ENCODE measurements at regions not wholly inside any gene's neighbourhood (a gene's known extent, or its start where the extent isn't known, plus 50 kb on each side); places are given as distances from the start of the nearest gene placed in this dataset.

GRCh38 chr10:125216861-125217260, 56.5 kb upstream of the CTBP2 start:
- H3K27me3 Mint-ChIP-seq: no peaks in the 10 kb centered on the region
- H3K4me3 Mint-ChIP-seq: no peak overlapping the region
- CTCF ChIA-PET: no interaction called here

GRCh38 chr10:125216309-125216708, 55.9 kb upstream of the CTBP2 start:
- Mint-ChIP-seq H3K27me3 (no peaks in the 10 kb centered on the region), H3K9me3 (no peaks in the 10 kb centered on the region), H3K27ac (no peak overlapping the region), H3K36me3 (no peaks in the 10 kb centered on the region), H3K4me1 (no peaks in the 10 kb centered on the region), H3K4me3 (no peak overlapping the region)
- CTCF ChIA-PET: no interaction called here
- DNase-seq: no peak

More at GRCh38 chr10:125216861-125217260, 56.5 kb upstream of the CTBP2 start:
- Mint-ChIP-seq H3K27ac (no peak overlapping the region), H3K9me3 (no peaks in the 10 kb centered on the region), H3K36me3 (no peaks in the 10 kb centered on the region), H3K4me1 (no peaks in the 10 kb centered on the region)
- no peak for DNase-seq

GRCh38 chr10:125214283-125214570, 53.9 kb upstream of the CTBP2 start:
- peaks cover 3% of the 10 kb centered on the region for H3K27me3 Mint-ChIP-seq

GRCh38 chr10:125213541-125214282, 53.3 kb upstream of the CTBP2 start:
- peaks cover 3% of the 10 kb centered on the region for H3K27me3 Mint-ChIP-seq
- CTCF ChIA-PET: no interaction called here
- H3K27ac Mint-ChIP-seq: no peak overlapping the region
- no peaks in the 10 kb centered on the region for H3K36me3 Mint-ChIP-seq
- no peaks in the 10 kb centered on the region for H3K4me1 Mint-ChIP-seq
- H3K4me3 Mint-ChIP-seq: no peak overlapping the region
- DNase-seq: no peak
- H3K9me3 Mint-ChIP-seq: no peaks in the 10 kb centered on the region

More at GRCh38 chr10:125214283-125214570, 53.9 kb upstream of the CTBP2 start:
- H3K36me3 Mint-ChIP-seq: no peaks in the 10 kb centered on the region
- no peak overlapping the region for H3K27ac Mint-ChIP-seq
- CTCF ChIA-PET: no interaction called here
- no peak for DNase-seq
- H3K4me3 Mint-ChIP-seq: no peak overlapping the region
- H3K4me1 Mint-ChIP-seq: no peaks in the 10 kb centered on the region
- H3K9me3 Mint-ChIP-seq: no peaks in the 10 kb centered on the region

- Mint-ChIP-seq H3K4me1 (no peaks in the 10 kb centered on the region), H3K27me3 (peaks cover 3% of the 10 kb centered on the region), H3K4me3 (no peak overlapping the region), H3K9me3 (no peaks in the 10 kb centered on the region), H3K36me3 (no peaks in the 10 kb centered on the region), H3K27ac (no peak overlapping the region)
- CTCF ChIA-PET: no interaction called here
- DNase-seq: no peak
Measured at GRCh38 chr10:125212150-125212809, 51.9 kb upstream of the CTBP2 start.

All from activated naive CD4-positive, alpha-beta T cell treated with anti-CD3 and anti-CD28 coated beads, Interleukin-2, amount 10 ng/mL, durations not matched to agents 7 days and 5 days (primary cell).